DOHH2 (cell line): ENCODE measurements at regions not wholly inside any gene's neighbourhood (a gene's known extent, or its start where the extent isn't known, plus 50 kb on each side); places are given as distances from the start of the nearest gene placed in this dataset.
"Not testable (repeated sequence)": the region's sequence is repeated elsewhere in the genome, so short reads cannot be mapped to it uniquely, and the experiment has no call there.

ENCODE experiments used
- EZH2phosphoT487 ChIP-seq: fragments of 200-600 bp; sonication (generic); IDR thresholded peaks from 2 replicates; pipeline ENCODE4 v1.6.1; 2017; ENCODE audit warnings: borderline replicate concordance, mild to moderate bottlenecking, antibody characterized with exemption, low read length, moderate library complexity, mixed read lengths
- TF ChIP-seq, protein P1 (sequence below): fragments of 200-600 bp; sonication (generic); IDR thresholded peaks from one replicate; pipeline ENCODE4 v1.5.1; 2014; ENCODE audit warnings: antibody characterized with exemption, mild to moderate bottlenecking, low read depth, low read length; ENCODE audit not compliant: poor library complexity, severe bottlenecking

DNA sequence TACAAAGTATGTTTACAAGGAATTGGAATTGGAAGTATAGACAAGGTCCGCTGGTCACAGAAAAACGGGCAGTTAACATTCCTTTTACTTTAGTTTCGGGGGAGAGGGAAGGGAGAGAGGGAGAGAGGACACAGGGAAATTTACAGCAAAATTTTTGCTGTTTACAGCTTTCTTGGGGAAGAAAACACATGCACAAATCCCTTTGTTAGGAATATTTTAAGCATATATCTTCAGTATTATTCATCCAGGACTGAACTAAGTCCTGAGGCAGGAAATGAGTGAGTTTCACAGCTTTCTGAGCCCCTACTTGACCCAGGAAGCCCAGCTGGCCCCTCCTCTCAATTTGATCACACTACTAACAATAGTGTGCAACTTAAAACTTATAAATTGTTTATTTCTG is 113.4 kb upstream of the VANGL1 start:
- TF ChIP-seq, protein P1, sequence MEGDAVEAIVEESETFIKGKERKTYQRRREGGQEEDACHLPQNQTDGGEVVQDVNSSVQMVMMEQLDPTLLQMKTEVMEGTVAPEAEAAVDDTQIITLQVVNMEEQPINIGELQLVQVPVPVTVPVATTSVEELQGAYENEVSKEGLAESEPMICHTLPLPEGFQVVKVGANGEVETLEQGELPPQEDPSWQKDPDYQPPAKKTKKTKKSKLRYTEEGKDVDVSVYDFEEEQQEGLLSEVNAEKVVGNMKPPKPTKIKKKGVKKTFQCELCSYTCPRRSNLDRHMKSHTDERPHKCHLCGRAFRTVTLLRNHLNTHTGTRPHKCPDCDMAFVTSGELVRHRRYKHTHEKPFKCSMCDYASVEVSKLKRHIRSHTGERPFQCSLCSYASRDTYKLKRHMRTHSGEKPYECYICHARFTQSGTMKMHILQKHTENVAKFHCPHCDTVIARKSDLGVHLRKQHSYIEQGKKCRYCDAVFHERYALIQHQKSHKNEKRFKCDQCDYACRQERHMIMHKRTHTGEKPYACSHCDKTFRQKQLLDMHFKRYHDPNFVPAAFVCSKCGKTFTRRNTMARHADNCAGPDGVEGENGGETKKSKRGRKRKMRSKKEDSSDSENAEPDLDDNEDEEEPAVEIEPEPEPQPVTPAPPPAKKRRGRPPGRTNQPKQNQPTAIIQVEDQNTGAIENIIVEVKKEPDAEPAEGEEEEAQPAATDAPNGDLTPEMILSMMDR = not testable (repeated sequence)
- TF ChIP-seq EZH2phosphoT487 = not testable (repeated sequence)
